WTC11 (cell line): ENCODE measurements at regions not wholly inside any gene's neighbourhood (a gene's known extent, or its start where the extent isn't known, plus 50 kb on each side); places are given as distances from the start of the nearest gene placed in this dataset.

Experiments used
- ATAC-seq: fragments of 200-7000 bp; cut with Tn5 transposase; 2 replicates; pipeline ENCODE4 v1.10.0; 2021; ENCODE audit warnings: mild to moderate bottlenecking, moderate library complexity
- CTCF ChIA-PET: fragments of 300-600 bp; sonication (Branson Sonifier 250); formaldehyde crosslinking; loops from one replicate; lab custom pipeline; 2021; ENCODE audit warnings: antibody characterized with exemption; lab: Charles Lee
- POLR2A ChIA-PET: fragments of 350-600 bp; sonication (Branson Sonifier 250); formaldehyde crosslinking; loops from one replicate; lab custom pipeline; 2021; ENCODE audit warnings: antibody characterized with exemption; lab: Charles Lee
- DNase-seq: peaks from one replicate; pipeline ENCODE4 v3.0.0; 2021; ENCODE audit warnings: low spot score
- H3K27ac Mint-ChIP-seq: 2 replicates; pipeline ENCODE4 v1.8.0; 2021; ENCODE audit warnings: mixed read lengths
- H3K27me3 Mint-ChIP-seq: 2 replicates; pipeline ENCODE4 v1.8.0; 2021; ENCODE audit warnings: low read depth, mild to moderate bottlenecking, moderate library complexity, mixed read lengths
- H3K36me3 Mint-ChIP-seq: 2 replicates; pipeline ENCODE4 v1.8.0; 2021; ENCODE audit warnings: mixed read lengths
- H3K4me1 Mint-ChIP-seq: 2 replicates; pipeline ENCODE4 v1.8.0; 2022; ENCODE audit warnings: mixed read lengths
- H3K4me3 Mint-ChIP-seq: 2 replicates; pipeline ENCODE4 v1.8.0; 2021; ENCODE audit warnings: mild to moderate bottlenecking, moderate library complexity, mixed read lengths
- H3K9me3 Mint-ChIP-seq: 2 replicates; pipeline ENCODE4 v1.8.0; 2021; ENCODE audit warnings: mixed read lengths
- ATF1 ChIP-seq: sonication (generic); formaldehyde crosslinking; IDR thresholded peaks from 2 replicates; pipeline ENCODE4 v1.8.1; 2023; ENCODE audit warnings: mild to moderate bottlenecking, moderate library complexity, missing genetic modification reagents
- EMX1 ChIP-seq: fragments of 250-450 bp; sonication (Bioruptor Pico); IDR thresholded peaks from 2 replicates; pipeline ENCODE4 v1.8.0; 2021; ENCODE audit warnings: mild to moderate bottlenecking
- FOXJ3 ChIP-seq: sonication (generic); formaldehyde crosslinking; IDR thresholded peaks from 2 replicates; pipeline ENCODE4 v1.9.0; 2021; ENCODE audit warnings: missing genetic modification reagents, mild to moderate bottlenecking, borderline replicate concordance
- FOXP1 ChIP-seq: sonication (generic); formaldehyde crosslinking; IDR thresholded peaks from 2 replicates; pipeline ENCODE4 v1.8.0; 2022; ENCODE audit warnings: missing genetic modification reagents, mild to moderate bottlenecking, moderate library complexity, borderline replicate concordance
- IRF2 ChIP-seq: sonication (generic); formaldehyde crosslinking; IDR thresholded peaks from 2 replicates; pipeline ENCODE4 v1.8.0; 2022; ENCODE audit warnings: low read depth, missing genetic modification reagents, borderline replicate concordance
- JUN ChIP-seq: sonication (generic); formaldehyde crosslinking; IDR thresholded peaks from 2 replicates; pipeline ENCODE4 v1.8.0; 2023; ENCODE audit warnings: mild to moderate bottlenecking, missing genetic modification reagents
- KAT7 ChIP-seq: sonication (generic); formaldehyde crosslinking; IDR thresholded peaks from 2 replicates; pipeline ENCODE4 v1.8.1; 2023; ENCODE audit warnings: missing genetic modification reagents, mild to moderate bottlenecking, borderline replicate concordance
- NR3C1 ChIP-seq: sonication (generic); formaldehyde crosslinking; conservative IDR thresholded peaks from 2 replicates; pipeline ENCODE4 v1.8.1; 2023; ENCODE audit warnings: low read depth, mild to moderate bottlenecking, missing genetic modification reagents
- OVOL2 ChIP-seq: fragments of 250-450 bp; sonication (Bioruptor Pico); IDR thresholded peaks from 2 replicates; pipeline ENCODE4 v1.9.0; 2021; ENCODE audit warnings: mild to moderate bottlenecking, borderline replicate concordance
- RORB ChIP-seq: fragments of 250-450 bp; sonication (Bioruptor Pico); IDR thresholded peaks from 2 replicates; pipeline ENCODE4 v1.9.0; 2021; ENCODE audit warnings: mild to moderate bottlenecking
- SP1 ChIP-seq: sonication (generic); formaldehyde crosslinking; conservative IDR thresholded peaks from 2 replicates; pipeline ENCODE4 v1.8.1; 2022; ENCODE audit warnings: missing genetic modification reagents
- TP53 ChIP-seq: sonication (generic); formaldehyde crosslinking; IDR thresholded peaks from 2 replicates; pipeline ENCODE4 v1.8.1; 2023; ENCODE audit warnings: mild to moderate bottlenecking, missing genetic modification reagents
- ZNF263 ChIP-seq: sonication (generic); formaldehyde crosslinking; IDR thresholded peaks from 2 replicates; pipeline ENCODE4 v1.8.1; 2022; ENCODE audit warnings: low read depth, mild to moderate bottlenecking, moderate library complexity, missing genetic modification reagents
- ZNF671 ChIP-seq: fragments of 250-450 bp; sonication (Bioruptor Pico); IDR thresholded peaks from 2 replicates; pipeline ENCODE4 v1.8.0; 2021; ENCODE audit warnings: mild to moderate bottlenecking
- TF ChIP-seq, protein P1 (sequence below): sonication (generic); formaldehyde crosslinking; IDR thresholded peaks from 2 replicates; pipeline ENCODE4 v1.8.0; 2023; ENCODE audit warnings: missing genetic modification reagents
- TF ChIP-seq, protein P2 (sequence below): sonication (generic); formaldehyde crosslinking; IDR thresholded peaks from 2 replicates; pipeline ENCODE4 v1.8.1; 2022; ENCODE audit warnings: mild to moderate bottlenecking, moderate library complexity, missing genetic modification reagents
- TF ChIP-seq, protein P3 (sequence below): sonication (generic); formaldehyde crosslinking; conservative IDR thresholded peaks from 2 replicates; pipeline ENCODE4 v1.8.1; 2022; ENCODE audit warnings: mild to moderate bottlenecking, missing genetic modification reagents
- TF ChIP-seq, protein P4 (sequence below): sonication (generic); formaldehyde crosslinking; IDR thresholded peaks from 2 replicates; pipeline ENCODE4 v1.8.0; 2023; ENCODE audit warnings: mild to moderate bottlenecking, missing genetic modification reagents
- TF ChIP-seq, protein P5 (sequence below): sonication (generic); formaldehyde crosslinking; IDR thresholded peaks from 2 replicates; pipeline ENCODE4 v1.8.1; 2023; ENCODE audit warnings: mild to moderate bottlenecking, missing genetic modification reagents
- TF ChIP-seq, protein P6 (sequence below): fragments of 250-450 bp; sonication (Bioruptor Pico); IDR thresholded peaks from 2 replicates; pipeline ENCODE4 v1.9.0; 2021; ENCODE audit warnings: mild to moderate bottlenecking, borderline replicate concordance
- TF ChIP-seq, protein P7 (sequence below): fragments of 250-450 bp; sonication (Bioruptor Pico); IDR thresholded peaks from 2 replicates; pipeline ENCODE4 v1.8.0; 2021; ENCODE audit warnings: mild to moderate bottlenecking
- TF ChIP-seq, protein P8 (sequence below): sonication (generic); formaldehyde crosslinking; IDR thresholded peaks from 2 replicates; pipeline ENCODE4 v1.8.1; 2022; ENCODE audit warnings: mild to moderate bottlenecking, missing genetic modification reagents, moderate library complexity, borderline replicate concordance

DNA sequence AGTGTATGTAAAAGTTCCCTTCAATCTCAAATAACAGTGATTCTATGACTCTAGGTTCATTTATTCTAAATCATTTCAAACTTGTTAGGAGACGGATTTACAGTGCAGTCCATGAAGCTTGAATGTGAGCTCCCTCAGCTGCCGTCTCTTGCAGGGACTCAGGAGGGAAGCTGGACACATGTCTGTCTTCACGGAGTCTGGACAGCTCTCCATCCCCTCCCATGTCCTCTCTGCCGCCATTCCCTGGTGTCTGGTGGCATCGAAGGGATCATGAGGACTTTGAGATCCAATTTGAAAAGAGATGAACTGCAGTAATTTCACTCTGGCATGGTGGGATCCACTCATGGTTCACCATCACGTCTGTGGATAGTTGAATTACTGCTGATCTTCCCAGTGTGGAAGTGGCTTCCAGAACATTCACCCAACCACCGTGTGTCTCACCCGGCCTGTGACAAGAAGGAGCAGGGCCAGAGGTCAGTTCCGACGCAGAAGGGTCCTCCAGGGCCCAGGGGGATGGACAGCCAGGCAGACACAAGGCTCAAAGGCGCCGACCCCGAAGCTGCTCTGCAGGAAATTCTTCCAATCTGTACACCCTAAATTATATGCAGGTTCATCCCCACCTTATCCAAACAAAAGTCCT, 370.1 kb downstream of the THBS2 start (continued):
- TF ChIP-seq, protein P1, sequence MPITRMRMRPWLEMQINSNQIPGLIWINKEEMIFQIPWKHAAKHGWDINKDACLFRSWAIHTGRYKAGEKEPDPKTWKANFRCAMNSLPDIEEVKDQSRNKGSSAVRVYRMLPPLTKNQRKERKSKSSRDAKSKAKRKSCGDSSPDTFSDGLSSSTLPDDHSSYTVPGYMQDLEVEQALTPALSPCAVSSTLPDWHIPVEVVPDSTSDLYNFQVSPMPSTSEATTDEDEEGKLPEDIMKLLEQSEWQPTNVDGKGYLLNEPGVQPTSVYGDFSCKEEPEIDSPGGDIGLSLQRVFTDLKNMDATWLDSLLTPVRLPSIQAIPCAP (CRISPR knock-in tag) = no peak
- no peak for TF ChIP-seq RORB (CRISPR knock-in tag)
- no peak for TF ChIP-seq FOXP1

DNA sequence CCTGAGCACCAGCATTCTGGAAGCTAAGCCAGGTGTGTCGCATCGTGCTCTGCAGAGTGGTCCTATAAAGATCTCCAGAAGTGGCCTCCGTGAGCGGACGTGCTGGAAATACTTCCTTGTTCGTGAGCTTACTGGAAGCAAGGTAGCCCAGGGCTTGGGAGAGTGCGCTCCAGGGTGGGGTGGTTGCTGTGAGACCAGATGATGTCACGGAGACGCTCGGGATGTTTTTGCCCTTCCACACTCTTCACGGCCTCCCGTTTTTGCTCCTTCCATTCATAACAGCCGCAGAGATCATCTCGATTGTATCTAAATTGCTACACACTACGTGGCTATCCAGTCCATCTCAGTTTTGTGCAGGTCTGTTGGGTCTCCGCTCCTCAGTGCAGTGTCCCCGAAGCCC, 373.4 kb downstream of the THBS2 start:
- POLR2A ChIA-PET = no interaction called here
- Mint-ChIP-seq H3K4me1 (peaks cover 7% of the 10 kb centered on the region), H3K36me3 (no peaks in the 10 kb centered on the region), H3K4me3 (no peak overlapping the region), H3K9me3 (no peaks in the 10 kb centered on the region), H3K27ac (no peak overlapping the region), H3K27me3 (peaks cover 17% of the 10 kb centered on the region)
- ATAC-seq (no peak), DNase-seq (no peak)
- CTCF ChIA-PET = interaction anchor here (0.8 kb wide), 1 partner anchor 463 kb away, joined by 3 read pairs; no protein-coding TSS in a partner anchor
- TF ChIP-seq OVOL2 (no peak), IRF2 (CRISPR knock-in tag) (no peak), KAT7 (no peak), ZNF263 (no peak), FOXJ3 (CRISPR knock-in tag) (no peak), JUN (CRISPR knock-in tag) (no peak), ZNF671 (CRISPR knock-in tag) (no peak), NR3C1 (CRISPR knock-in tag) (no peak), ATF1 (CRISPR knock-in tag) (no peak), EMX1 (CRISPR knock-in tag) (no peak), TP53 (no peak), SP1 (CRISPR knock-in tag) (no peak)
- TF ChIP-seq, protein P2, sequence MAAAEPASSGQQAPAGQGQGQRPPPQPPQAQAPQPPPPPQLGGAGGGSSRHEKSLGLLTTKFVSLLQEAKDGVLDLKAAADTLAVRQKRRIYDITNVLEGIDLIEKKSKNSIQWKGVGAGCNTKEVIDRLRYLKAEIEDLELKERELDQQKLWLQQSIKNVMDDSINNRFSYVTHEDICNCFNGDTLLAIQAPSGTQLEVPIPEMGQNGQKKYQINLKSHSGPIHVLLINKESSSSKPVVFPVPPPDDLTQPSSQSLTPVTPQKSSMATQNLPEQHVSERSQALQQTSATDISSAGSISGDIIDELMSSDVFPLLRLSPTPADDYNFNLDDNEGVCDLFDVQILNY (CRISPR knock-in tag) = no peak
- TF ChIP-seq, protein P3, sequence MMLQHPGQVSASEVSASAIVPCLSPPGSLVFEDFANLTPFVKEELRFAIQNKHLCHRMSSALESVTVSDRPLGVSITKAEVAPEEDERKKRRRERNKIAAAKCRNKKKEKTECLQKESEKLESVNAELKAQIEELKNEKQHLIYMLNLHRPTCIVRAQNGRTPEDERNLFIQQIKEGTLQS (CRISPR knock-in tag) = no peak
- TF ChIP-seq, protein P4, sequence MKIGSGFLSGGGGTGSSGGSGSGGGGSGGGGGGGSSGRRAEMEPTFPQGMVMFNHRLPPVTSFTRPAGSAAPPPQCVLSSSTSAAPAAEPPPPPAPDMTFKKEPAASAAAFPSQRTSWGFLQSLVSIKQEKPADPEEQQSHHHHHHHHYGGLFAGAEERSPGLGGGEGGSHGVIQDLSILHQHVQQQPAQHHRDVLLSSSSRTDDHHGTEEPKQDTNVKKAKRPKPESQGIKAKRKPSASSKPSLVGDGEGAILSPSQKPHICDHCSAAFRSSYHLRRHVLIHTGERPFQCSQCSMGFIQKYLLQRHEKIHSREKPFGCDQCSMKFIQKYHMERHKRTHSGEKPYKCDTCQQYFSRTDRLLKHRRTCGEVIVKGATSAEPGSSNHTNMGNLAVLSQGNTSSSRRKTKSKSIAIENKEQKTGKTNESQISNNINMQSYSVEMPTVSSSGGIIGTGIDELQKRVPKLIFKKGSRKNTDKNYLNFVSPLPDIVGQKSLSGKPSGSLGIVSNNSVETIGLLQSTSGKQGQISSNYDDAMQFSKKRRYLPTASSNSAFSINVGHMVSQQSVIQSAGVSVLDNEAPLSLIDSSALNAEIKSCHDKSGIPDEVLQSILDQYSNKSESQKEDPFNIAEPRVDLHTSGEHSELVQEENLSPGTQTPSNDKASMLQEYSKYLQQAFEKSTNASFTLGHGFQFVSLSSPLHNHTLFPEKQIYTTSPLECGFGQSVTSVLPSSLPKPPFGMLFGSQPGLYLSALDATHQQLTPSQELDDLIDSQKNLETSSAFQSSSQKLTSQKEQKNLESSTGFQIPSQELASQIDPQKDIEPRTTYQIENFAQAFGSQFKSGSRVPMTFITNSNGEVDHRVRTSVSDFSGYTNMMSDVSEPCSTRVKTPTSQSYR (CRISPR knock-in tag) = no peak
- TF ChIP-seq, protein P5, sequence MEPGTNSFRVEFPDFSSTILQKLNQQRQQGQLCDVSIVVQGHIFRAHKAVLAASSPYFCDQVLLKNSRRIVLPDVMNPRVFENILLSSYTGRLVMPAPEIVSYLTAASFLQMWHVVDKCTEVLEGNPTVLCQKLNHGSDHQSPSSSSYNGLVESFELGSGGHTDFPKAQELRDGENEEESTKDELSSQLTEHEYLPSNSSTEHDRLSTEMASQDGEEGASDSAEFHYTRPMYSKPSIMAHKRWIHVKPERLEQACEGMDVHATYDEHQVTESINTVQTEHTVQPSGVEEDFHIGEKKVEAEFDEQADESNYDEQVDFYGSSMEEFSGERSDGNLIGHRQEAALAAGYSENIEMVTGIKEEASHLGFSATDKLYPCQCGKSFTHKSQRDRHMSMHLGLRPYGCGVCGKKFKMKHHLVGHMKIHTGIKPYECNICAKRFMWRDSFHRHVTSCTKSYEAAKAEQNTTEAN (CRISPR knock-in tag) = no peak
- TF ChIP-seq, protein P6, sequence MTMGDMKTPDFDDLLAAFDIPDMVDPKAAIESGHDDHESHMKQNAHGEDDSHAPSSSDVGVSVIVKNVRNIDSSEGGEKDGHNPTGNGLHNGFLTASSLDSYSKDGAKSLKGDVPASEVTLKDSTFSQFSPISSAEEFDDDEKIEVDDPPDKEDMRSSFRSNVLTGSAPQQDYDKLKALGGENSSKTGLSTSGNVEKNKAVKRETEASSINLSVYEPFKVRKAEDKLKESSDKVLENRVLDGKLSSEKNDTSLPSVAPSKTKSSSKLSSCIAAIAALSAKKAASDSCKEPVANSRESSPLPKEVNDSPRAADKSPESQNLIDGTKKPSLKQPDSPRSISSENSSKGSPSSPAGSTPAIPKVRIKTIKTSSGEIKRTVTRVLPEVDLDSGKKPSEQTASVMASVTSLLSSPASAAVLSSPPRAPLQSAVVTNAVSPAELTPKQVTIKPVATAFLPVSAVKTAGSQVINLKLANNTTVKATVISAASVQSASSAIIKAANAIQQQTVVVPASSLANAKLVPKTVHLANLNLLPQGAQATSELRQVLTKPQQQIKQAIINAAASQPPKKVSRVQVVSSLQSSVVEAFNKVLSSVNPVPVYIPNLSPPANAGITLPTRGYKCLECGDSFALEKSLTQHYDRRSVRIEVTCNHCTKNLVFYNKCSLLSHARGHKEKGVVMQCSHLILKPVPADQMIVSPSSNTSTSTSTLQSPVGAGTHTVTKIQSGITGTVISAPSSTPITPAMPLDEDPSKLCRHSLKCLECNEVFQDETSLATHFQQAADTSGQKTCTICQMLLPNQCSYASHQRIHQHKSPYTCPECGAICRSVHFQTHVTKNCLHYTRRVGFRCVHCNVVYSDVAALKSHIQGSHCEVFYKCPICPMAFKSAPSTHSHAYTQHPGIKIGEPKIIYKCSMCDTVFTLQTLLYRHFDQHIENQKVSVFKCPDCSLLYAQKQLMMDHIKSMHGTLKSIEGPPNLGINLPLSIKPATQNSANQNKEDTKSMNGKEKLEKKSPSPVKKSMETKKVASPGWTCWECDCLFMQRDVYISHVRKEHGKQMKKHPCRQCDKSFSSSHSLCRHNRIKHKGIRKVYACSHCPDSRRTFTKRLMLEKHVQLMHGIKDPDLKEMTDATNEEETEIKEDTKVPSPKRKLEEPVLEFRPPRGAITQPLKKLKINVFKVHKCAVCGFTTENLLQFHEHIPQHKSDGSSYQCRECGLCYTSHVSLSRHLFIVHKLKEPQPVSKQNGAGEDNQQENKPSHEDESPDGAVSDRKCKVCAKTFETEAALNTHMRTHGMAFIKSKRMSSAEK (CRISPR knock-in tag) = no peak
- TF ChIP-seq, protein P7, sequence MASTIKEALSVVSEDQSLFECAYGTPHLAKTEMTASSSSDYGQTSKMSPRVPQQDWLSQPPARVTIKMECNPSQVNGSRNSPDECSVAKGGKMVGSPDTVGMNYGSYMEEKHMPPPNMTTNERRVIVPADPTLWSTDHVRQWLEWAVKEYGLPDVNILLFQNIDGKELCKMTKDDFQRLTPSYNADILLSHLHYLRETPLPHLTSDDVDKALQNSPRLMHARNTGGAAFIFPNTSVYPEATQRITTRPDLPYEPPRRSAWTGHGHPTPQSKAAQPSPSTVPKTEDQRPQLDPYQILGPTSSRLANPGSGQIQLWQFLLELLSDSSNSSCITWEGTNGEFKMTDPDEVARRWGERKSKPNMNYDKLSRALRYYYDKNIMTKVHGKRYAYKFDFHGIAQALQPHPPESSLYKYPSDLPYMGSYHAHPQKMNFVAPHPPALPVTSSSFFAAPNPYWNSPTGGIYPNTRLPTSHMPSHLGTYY (CRISPR knock-in tag) = no peak
- TF ChIP-seq, protein P8, sequence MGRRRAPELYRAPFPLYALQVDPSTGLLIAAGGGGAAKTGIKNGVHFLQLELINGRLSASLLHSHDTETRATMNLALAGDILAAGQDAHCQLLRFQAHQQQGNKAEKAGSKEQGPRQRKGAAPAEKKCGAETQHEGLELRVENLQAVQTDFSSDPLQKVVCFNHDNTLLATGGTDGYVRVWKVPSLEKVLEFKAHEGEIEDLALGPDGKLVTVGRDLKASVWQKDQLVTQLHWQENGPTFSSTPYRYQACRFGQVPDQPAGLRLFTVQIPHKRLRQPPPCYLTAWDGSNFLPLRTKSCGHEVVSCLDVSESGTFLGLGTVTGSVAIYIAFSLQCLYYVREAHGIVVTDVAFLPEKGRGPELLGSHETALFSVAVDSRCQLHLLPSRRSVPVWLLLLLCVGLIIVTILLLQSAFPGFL (CRISPR knock-in tag) = no peak
